ENCODE measurements at regions not wholly inside any gene's neighbourhood (a gene's known extent, or its start where the extent isn't known, plus 50 kb on each side); places are given as distances from the start of the nearest gene placed in this dataset.

DNA sequence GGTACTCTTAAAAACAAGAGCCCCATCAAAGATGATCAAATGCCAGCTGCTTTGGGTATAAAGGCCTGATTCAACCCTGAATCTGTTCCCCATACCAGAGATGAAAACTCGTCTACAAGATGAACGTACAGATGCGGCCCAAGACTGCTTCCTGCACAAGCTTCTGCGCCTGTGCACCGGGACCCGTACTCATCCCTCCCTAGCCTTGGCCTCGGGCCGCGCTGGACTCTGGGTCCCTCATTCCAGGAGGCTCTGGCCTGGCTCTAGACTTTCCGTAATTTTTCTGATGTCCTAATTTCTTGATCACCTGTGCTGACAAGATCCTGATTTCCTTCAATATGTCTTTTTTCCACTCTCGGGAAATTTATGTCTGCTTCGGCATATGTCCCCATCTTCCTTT, 612.3 kb downstream of the BNC2 start:
- H3K4me3 Mint-ChIP-seq = no peak overlapping the region
- peaks cover 26% of the 10 kb centered on the region for H3K4me1 Mint-ChIP-seq
- no peaks in the 10 kb centered on the region for H3K9me3 ChIP-seq (ENCODE audit: low read depth)
- H3K27ac Mint-ChIP-seq = no peak overlapping the region
- H3K4me1 ChIP-seq = peaks cover 8% of the 10 kb centered on the region
- H3K4me2 ChIP-seq = no peak overlapping the region
- TF ChIP-seq EZH2 (IDR thresholded peaks at IDR 0.05) (no peak), EZH2phosphoT487 (IDR thresholded peaks at IDR 0.05) (no peak)
- TF ChIP-seq, protein P1, sequence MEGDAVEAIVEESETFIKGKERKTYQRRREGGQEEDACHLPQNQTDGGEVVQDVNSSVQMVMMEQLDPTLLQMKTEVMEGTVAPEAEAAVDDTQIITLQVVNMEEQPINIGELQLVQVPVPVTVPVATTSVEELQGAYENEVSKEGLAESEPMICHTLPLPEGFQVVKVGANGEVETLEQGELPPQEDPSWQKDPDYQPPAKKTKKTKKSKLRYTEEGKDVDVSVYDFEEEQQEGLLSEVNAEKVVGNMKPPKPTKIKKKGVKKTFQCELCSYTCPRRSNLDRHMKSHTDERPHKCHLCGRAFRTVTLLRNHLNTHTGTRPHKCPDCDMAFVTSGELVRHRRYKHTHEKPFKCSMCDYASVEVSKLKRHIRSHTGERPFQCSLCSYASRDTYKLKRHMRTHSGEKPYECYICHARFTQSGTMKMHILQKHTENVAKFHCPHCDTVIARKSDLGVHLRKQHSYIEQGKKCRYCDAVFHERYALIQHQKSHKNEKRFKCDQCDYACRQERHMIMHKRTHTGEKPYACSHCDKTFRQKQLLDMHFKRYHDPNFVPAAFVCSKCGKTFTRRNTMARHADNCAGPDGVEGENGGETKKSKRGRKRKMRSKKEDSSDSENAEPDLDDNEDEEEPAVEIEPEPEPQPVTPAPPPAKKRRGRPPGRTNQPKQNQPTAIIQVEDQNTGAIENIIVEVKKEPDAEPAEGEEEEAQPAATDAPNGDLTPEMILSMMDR (IDR thresholded peaks at IDR 0.05) = no peak
- no peaks in the 10 kb centered on the region for H3K9me3 Mint-ChIP-seq
- no peaks in the 10 kb centered on the region for H3K27me3 ChIP-seq
- H3K27me3 Mint-ChIP-seq (ENCODE audit: insufficient read depth, low read depth) = no peaks in the 10 kb centered on the region
- no peaks in the 10 kb centered on the region for H3K36me3 ChIP-seq
- H3K9ac ChIP-seq = no peak overlapping the region
- no peaks in the 10 kb centered on the region for H4K20me1 ChIP-seq (ENCODE audit: low read depth)
- H3K79me2 ChIP-seq (ENCODE audit: low read depth) = no peaks in the 10 kb centered on the region
- no peaks in the 10 kb centered on the region for H3K36me3 Mint-ChIP-seq
- H2AFZ ChIP-seq (replicated peaks) = no peak overlapping the region
- H3K27ac ChIP-seq = no peak overlapping the region
- H3F3A ChIP-seq (ENCODE audit: low read depth) = no peaks in the 10 kb centered on the region
- no peak overlapping the region for H3K4me3 ChIP-seq
- no peak for DNase-seq (ENCODE audit: low spot score)

DNA sequence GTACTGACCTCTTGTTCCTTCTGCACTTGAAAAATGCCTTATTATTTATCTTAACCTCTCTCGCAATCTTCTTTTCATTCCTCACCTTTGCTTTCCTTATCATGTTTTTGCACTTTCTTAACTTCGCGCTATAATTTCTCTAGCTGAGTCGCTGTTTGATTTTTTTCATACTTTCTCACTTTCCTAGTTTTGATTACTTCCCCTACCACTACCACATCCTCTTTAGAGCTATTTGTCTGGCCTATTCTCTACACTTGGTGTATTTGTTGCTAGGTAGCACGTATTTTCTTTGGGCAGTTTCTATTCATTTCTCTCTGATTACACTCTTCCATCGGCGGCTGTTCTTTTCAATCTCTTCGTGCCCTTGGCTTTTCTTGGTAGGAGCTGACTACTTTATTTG, 611.8 kb downstream of the BNC2 start:
- DNase-seq (ENCODE audit: low spot score) = no peak
- no peaks in the 10 kb centered on the region for H3K27me3 ChIP-seq
- no peak overlapping the region for H3K4me3 ChIP-seq
- no peak for TF ChIP-seq EZH2 (IDR thresholded peaks at IDR 0.05)
- TF ChIP-seq, protein P1 (IDR thresholded peaks at IDR 0.05) = no peak
- TF ChIP-seq EZH2phosphoT487 (IDR thresholded peaks at IDR 0.05) = no peak
- no peaks in the 10 kb centered on the region for H3K79me2 ChIP-seq (ENCODE audit: low read depth)
- H3K27me3 Mint-ChIP-seq (ENCODE audit: insufficient read depth, low read depth) = no peaks in the 10 kb centered on the region
- H3K4me1 Mint-ChIP-seq = peaks cover 26% of the 10 kb centered on the region
- H3K27ac ChIP-seq = no peak overlapping the region
- no peak overlapping the region for H2AFZ ChIP-seq (replicated peaks)
- no peak overlapping the region for H3K4me3 Mint-ChIP-seq
- H3K27ac Mint-ChIP-seq = no peak overlapping the region
- no peaks in the 10 kb centered on the region for H4K20me1 ChIP-seq (ENCODE audit: low read depth)
- peaks cover 3% of the 10 kb centered on the region for H3K4me1 ChIP-seq
- no peaks in the 10 kb centered on the region for H3K9me3 Mint-ChIP-seq
- no peak overlapping the region for H3K4me2 ChIP-seq
- no peaks in the 10 kb centered on the region for H3F3A ChIP-seq (ENCODE audit: low read depth)
- H3K36me3 ChIP-seq = no peaks in the 10 kb centered on the region
- H3K36me3 Mint-ChIP-seq = no peaks in the 10 kb centered on the region
- H3K9me3 ChIP-seq (ENCODE audit: low read depth) = no peaks in the 10 kb centered on the region
- no peak overlapping the region for H3K9ac ChIP-seq

DNA sequence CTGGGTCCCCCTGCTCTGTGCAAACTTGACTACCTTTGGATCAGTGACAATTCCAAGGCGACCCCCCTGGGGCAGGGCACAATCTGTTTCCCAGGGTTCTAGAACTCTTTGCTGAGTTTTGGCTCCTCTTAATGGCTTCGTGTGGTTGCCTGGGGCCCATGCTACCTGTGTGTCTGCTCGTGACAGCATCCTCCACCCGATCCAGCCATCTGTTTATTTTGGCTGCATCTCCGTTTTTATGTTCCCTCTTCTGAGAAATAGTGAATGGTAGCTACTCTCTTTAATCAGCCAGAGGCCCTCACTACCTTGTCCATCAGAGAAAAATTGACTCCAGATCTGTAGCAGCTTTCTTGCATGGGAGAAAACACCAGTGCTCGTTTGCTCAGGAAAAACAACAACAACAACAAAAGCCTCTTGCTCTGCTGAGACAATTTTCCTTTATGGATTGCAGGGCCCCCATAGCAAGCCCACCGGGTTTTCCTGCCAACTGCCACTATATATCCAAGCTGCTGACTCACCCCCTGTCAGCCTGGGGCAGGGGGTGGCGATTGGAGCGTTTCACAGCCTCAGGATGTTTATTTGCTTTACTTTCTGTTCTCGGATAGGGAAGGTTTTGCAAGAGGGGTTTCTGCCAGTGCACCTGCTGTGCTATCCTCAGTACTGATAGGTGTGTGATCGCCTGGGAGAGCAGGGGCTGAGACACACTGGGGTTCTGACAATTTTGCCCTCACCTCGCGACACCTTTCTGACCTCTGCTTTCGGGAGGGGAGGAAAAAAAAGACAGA, 607.8 kb downstream of the BNC2 start:
- no peak for DNase-seq (ENCODE audit: low spot score)
- Mint-ChIP-seq H3K27ac (no peak overlapping the region), H3K36me3 (no peaks in the 10 kb centered on the region), H3K4me3 (no peak overlapping the region), H3K9me3 (peaks cover 6% of the 10 kb centered on the region), H3K4me1 (peaks cover 29% of the 10 kb centered on the region), H3K27me3 (ENCODE audit: insufficient read depth, low read depth) (peaks cover 5% of the 10 kb centered on the region)
- Histone ChIP-seq H3K4me2 (no peak overlapping the region), H3K9me3 (ENCODE audit: low read depth) (no peaks in the 10 kb centered on the region), H3K4me1 (no peaks in the 10 kb centered on the region), H2AFZ (replicated peaks) (no peak overlapping the region), H3K27ac (no peak overlapping the region), H3F3A (ENCODE audit: low read depth) (no peaks in the 10 kb centered on the region), H4K20me1 (ENCODE audit: low read depth) (no peaks in the 10 kb centered on the region), H3K27me3 (no peaks in the 10 kb centered on the region), H3K4me3 (no peak overlapping the region), H3K79me2 (ENCODE audit: low read depth) (no peaks in the 10 kb centered on the region), H3K9ac (no peak overlapping the region), H3K36me3 (no peaks in the 10 kb centered on the region)
- TF ChIP-seq, protein P1 (IDR thresholded peaks at IDR 0.05) = no peak
- no peak for TF ChIP-seq EZH2phosphoT487 (IDR thresholded peaks at IDR 0.05)
- no peak for TF ChIP-seq EZH2 (IDR thresholded peaks at IDR 0.05)
